Esophagus muscularis mucosa (tissue), 4 donors: ENCODE measurements at regions not wholly inside any gene's neighbourhood (a gene's known extent, or its start where the extent isn't known, plus 50 kb on each side); places are given as distances from the start of the nearest gene placed in this dataset.

Source experiments
- DNase-seq: peaks from one replicate; pipeline ENCODE4 v3.0.0-alpha.2; 2017; ENCODE audit errors: extremely low spot score
- H3K27ac ChIP-seq, 4 donors: fragments of 200-600 bp; sonication (generic); replicated peaks in 1 of 4; 1 replicate in 3 of 4; 2 replicates in 1 of 4; pipeline ENCODE4 v1.5.1; 2016 to 2019; ENCODE audit warnings: mild to moderate bottlenecking in 1 of 4
- H3K27me3 ChIP-seq, 4 donors: fragments of 200-600 bp; sonication (generic); one replicate each; pipeline versions ENCODE4 v1.5.1 to v1.6.0; 2016 to 2019
- H3K36me3 ChIP-seq, 4 donors: fragments of 200-600 bp; sonication (generic); one replicate each; pipeline ENCODE4 v1.5.1; 2016 to 2019
- H3K4me1 ChIP-seq, 4 donors: fragments of 200-600 bp; sonication (generic); one replicate each; pipeline ENCODE4 v1.5.1; 2016 to 2019
- H3K4me3 ChIP-seq, 4 donors: fragments of 200-600 bp; sonication (generic); 1 replicate in 2 of 4; 2 replicates in 2 of 4; pipeline ENCODE4 v1.5.1; 2016 to 2019; ENCODE audit warnings: mild to moderate bottlenecking in 4 of 4, moderate library complexity in 1 of 4
- H3K9me3 ChIP-seq, 4 donors: fragments of 200-600 bp; sonication (generic); 1 replicate in 3 of 4; 2 replicates in 1 of 4; pipeline ENCODE4 v1.5.1; 2016 to 2019
- EP300 ChIP-seq: sonication (generic); formaldehyde crosslinking; IDR thresholded peaks from one replicate; pipeline ENCODE4 v1.6.1; 2017; ENCODE audit warnings: antibody characterized with exemption
- POLR2A ChIP-seq: fragments of 450-650 bp; IDR thresholded peaks from one replicate; pipeline ENCODE4 v1.6.1; 2017; ENCODE audit warnings: antibody characterized with exemption, moderate library complexity, mild to moderate bottlenecking, low read depth
- POLR2AphosphoS5 ChIP-seq, 2 donors: sonication (generic); formaldehyde crosslinking; IDR thresholded peaks; one replicate each; pipeline ENCODE4 v1.6.1; 2017; ENCODE audit warnings: antibody characterized with exemption in 2 of 2
- WGBS: methylation state at CpG from one replicate; pipeline ENCODE4 v1.1.5; 2018; 5-methylcytosine and 5-hydroxymethylcytosine counted together
- intact Hi-C: fragments of 100-400 bp; cut with DNase I; formaldehyde crosslinking; loops from one replicate; pipeline ENCODE4 v1.15.1; 2023
- TF ChIP-seq, protein P1 (sequence below), 3 experiments: fragments of 200-600 bp in 2 of 3; fragments of 450-650 bp in 1 of 3; sonication (generic) in 2 of 3; IDR thresholded peaks; one replicate each; pipeline ENCODE4 v1.5.1; 2017 to 2019; ENCODE audit warnings: antibody characterized with exemption in 3 of 3, mild to moderate bottlenecking in 2 of 3, moderate library complexity in 1 of 3

GRCh38 chr12:84341467-84342193 is 571.0 kb downstream of the SLC6A15 start:
- Histone ChIP-seq H3K36me3 (no peaks in the 10 kb centered on the region), H3K9me3 (peaks cover 0 to 11% (median 0%) of the 10 kb centered on the region in 4 donors), H3K27ac (no peak overlapping the region), H3K4me1 (no peaks in the 10 kb centered on the region), H3K4me3 (no peak overlapping the region), H3K27me3 (no peaks in the 10 kb centered on the region)
- intact Hi-C loops: no loop called here
- 69% methylated on average over 1 of the region's 1 CpG for WGBS
- TF ChIP-seq POLR2A (no peak), EP300 (no peak), POLR2AphosphoS5 (IDR thresholded peaks at IDR 0.05) (no peak)
- TF ChIP-seq, protein P1, sequence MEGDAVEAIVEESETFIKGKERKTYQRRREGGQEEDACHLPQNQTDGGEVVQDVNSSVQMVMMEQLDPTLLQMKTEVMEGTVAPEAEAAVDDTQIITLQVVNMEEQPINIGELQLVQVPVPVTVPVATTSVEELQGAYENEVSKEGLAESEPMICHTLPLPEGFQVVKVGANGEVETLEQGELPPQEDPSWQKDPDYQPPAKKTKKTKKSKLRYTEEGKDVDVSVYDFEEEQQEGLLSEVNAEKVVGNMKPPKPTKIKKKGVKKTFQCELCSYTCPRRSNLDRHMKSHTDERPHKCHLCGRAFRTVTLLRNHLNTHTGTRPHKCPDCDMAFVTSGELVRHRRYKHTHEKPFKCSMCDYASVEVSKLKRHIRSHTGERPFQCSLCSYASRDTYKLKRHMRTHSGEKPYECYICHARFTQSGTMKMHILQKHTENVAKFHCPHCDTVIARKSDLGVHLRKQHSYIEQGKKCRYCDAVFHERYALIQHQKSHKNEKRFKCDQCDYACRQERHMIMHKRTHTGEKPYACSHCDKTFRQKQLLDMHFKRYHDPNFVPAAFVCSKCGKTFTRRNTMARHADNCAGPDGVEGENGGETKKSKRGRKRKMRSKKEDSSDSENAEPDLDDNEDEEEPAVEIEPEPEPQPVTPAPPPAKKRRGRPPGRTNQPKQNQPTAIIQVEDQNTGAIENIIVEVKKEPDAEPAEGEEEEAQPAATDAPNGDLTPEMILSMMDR (IDR thresholded peaks at IDR 0.05): no peak
- DNase-seq: no peak

DNA sequence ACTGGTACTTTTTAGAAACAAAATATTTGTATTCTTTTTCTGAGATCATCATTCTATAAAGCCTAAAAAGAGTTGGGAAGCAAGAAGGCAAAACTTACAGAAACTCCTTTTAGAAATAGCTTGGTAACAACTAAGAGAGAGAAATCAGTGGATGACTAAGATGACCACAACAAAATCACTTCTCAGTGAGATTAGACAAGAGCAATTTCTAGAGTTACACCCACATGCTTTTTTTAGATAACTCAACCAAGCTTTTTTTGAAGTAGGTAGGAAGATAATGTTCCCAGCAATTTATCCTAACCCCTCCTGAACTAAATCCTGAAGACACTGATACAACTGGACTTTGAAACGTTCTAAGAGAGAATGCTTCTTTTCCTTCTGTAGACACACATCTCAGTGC is 576.4 kb downstream of the SLC6A15 start:
- Histone ChIP-seq H3K27ac (no peak overlapping the region), H3K4me1 (no peaks in the 10 kb centered on the region), H3K4me3 (no peak overlapping the region), H3K36me3 (no peaks in the 10 kb centered on the region), H3K27me3 (no peaks in the 10 kb centered on the region), H3K9me3 (no peaks in the 10 kb centered on the region)
- WGBS: 76% methylated on average over 1 of the region's 1 CpG
- no peak for DNase-seq
- TF ChIP-seq EP300 (no peak), POLR2AphosphoS5 (IDR thresholded peaks at IDR 0.05) (no peak), POLR2A (no peak)
- TF ChIP-seq, protein P1 (IDR thresholded peaks at IDR 0.05): no peak
- intact Hi-C loops: no loop called here

DNA sequence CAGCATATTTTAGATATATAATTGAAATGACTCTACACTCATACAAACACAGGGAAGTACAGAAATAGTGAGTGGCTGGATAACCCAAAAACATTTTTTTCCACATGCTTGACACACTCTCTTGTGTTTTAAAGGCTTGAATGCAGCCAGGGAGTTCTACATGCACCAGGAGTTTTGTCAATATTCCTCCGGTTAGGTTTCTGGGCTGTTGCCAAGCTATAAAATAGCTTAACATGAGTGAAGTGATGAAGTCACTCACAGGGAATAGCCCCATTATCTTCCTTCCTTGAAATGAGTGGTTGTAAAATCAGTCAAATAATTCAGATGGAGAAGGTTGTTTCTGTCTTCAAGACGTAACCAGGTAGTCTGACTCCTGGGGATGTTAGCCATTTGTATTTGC is 582.7 kb downstream of the SLC6A15 start:
- H3K4me1 ChIP-seq: no peaks in the 10 kb centered on the region
- H3K36me3 ChIP-seq: no peaks in the 10 kb centered on the region
- H3K27me3 ChIP-seq: no peaks in the 10 kb centered on the region
- no peak overlapping the region for H3K4me3 ChIP-seq
- WGBS: 58% methylated on average over 2 of the region's 2 CpGs
- DNase-seq: no peak
- intact Hi-C loops: no loop called here
- TF ChIP-seq EP300: no peak
- no peak for TF ChIP-seq POLR2AphosphoS5 (IDR thresholded peaks at IDR 0.05)
- TF ChIP-seq, protein P1 (IDR thresholded peaks at IDR 0.05): no peak
- TF ChIP-seq POLR2A: no peak
- H3K9me3 ChIP-seq: no peaks in the 10 kb centered on the region
- no peak overlapping the region for H3K27ac ChIP-seq

DNA sequence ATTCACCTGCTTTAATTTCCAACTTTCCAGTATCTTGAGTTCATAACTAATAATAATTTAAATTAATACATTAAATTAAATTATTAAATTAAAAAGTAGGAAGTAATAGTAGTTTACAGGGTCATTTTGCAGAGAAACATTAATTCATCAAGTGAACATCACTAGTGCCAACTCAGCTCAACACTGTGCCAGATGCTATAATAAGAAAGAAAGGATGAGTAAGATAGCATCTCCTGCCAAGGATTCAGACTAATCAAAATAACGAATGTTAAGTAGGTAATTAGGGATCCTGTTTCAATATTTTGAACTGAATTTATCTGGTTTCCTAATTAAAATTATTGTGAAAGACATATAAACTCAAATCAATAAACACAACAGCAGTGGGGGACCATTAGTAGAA is 596.7 kb downstream of the SLC6A15 start:
- Histone ChIP-seq H3K9me3 (no peaks in the 10 kb centered on the region), H3K4me1 (no peaks in the 10 kb centered on the region), H3K27me3 (no peaks in the 10 kb centered on the region), H3K4me3 (no peak overlapping the region), H3K27ac (no peak overlapping the region), H3K36me3 (no peaks in the 10 kb centered on the region)
- 43% methylated on average over 1 of the region's 1 CpG for WGBS
- no peak for DNase-seq
- no peak for TF ChIP-seq EP300
- TF ChIP-seq, protein P1 (IDR thresholded peaks at IDR 0.05): no peak
- no peak for TF ChIP-seq POLR2A
- no peak for TF ChIP-seq POLR2AphosphoS5 (IDR thresholded peaks at IDR 0.05)
- intact Hi-C loops: no loop called here

GRCh38 chr12:84313323-84313675 is 599.3 kb downstream of the SLC6A15 start:
- Histone ChIP-seq H3K27me3 (no peaks in the 10 kb centered on the region), H3K4me3 (no peak overlapping the region), H3K9me3 (no peaks in the 10 kb centered on the region), H3K4me1 (no peaks in the 10 kb centered on the region), H3K36me3 (no peaks in the 10 kb centered on the region), H3K27ac (no peak overlapping the region)
- DNase-seq: no peak
- intact Hi-C loops: no loop called here
- TF ChIP-seq, protein P1 (IDR thresholded peaks at IDR 0.05): no peak
- TF ChIP-seq POLR2A: no peak
- no peak for TF ChIP-seq EP300
- no peak for TF ChIP-seq POLR2AphosphoS5 (IDR thresholded peaks at IDR 0.05)
